ENCODE measurements at regions not wholly inside any gene's neighbourhood (a gene's known extent, or its start where the extent isn't known, plus 50 kb on each side); places are given as distances from the start of the nearest gene placed in this dataset.

GRCh38 chrX:11949291-11949690, 189.0 kb upstream of the FRMPD4 start:
- no peak for TF ChIP-seq CTCF (IDR thresholded peaks at IDR 0.05)
- no peak for TF ChIP-seq EP300 (IDR thresholded peaks at IDR 0.05; ENCODE audit: low read depth)
- TF ChIP-seq POLR2A (IDR thresholded peaks at IDR 0.05) = no peak

Data from transverse colon (tissue), 3 donors.